Large intestine (tissue), 3 donors: ENCODE measurements at regions not wholly inside any gene's neighbourhood (a gene's known extent, or its start where the extent isn't known, plus 50 kb on each side); places are given as distances from the start of the nearest gene placed in this dataset.

Experiments used
- DNase-seq, 2 donors: peaks; one replicate each; pipeline versions ENCODE4 v3.0.0 to v3.0.0-alpha.2; 2013
- H3K27ac ChIP-seq: one replicate; pipeline ENCODE4 v1.5.1; 2013; ENCODE audit warnings: low read length
- H3K27me3 ChIP-seq: 2 replicates; pipeline ENCODE4 v1.6.1; 2013; ENCODE audit warnings: low read length; ENCODE audit not compliant: control insufficient read depth, insufficient read depth
- H3K36me3 ChIP-seq: 2 replicates; pipeline ENCODE4 v1.6.1; 2013; ENCODE audit warnings: low read length; ENCODE audit not compliant: control insufficient read depth, insufficient read depth
- H3K4me1 ChIP-seq: one replicate; pipeline ENCODE4 v1.6.1; 2013; ENCODE audit warnings: low read length; ENCODE audit not compliant: control insufficient read depth, insufficient read depth
- H3K4me3 ChIP-seq: one replicate; pipeline ENCODE4 v1.5.1; 2013; ENCODE audit warnings: low read length
- H3K9me3 ChIP-seq: one replicate; pipeline ENCODE4 v1.6.1; 2013; ENCODE audit warnings: mild to moderate bottlenecking, low read depth, low read length, moderate library complexity; ENCODE audit not compliant: control insufficient read depth
- WGBS: methylation state at CpG from one replicate; pipeline ENCODE4 v1.1.5; 2013; ENCODE audit warnings: low lambda C conversion rate; ENCODE audit not compliant: insufficient coverage; 5-methylcytosine and 5-hydroxymethylcytosine counted together

- WGBS: 50% methylated on average over 1 of the region's 3 CpGs
- Histone ChIP-seq H3K4me3 (no peak overlapping the region), H3K9me3 (no peaks in the 10 kb centered on the region), H3K27ac (no peak overlapping the region), H3K4me1 (no peaks in the 10 kb centered on the region), H3K27me3 (no peaks in the 10 kb centered on the region), H3K36me3 (no peaks in the 10 kb centered on the region)
- no peak for DNase-seq
These were observed 333.5 kb downstream of the CHSY3 start for GRCh38 chr5:130237721-130238120.
